ENCODE measurements at regions not wholly inside any gene's neighbourhood (a gene's known extent, or its start where the extent isn't known, plus 50 kb on each side); places are given as distances from the start of the nearest gene placed in this dataset.

- DNase-seq = no peak
These were observed 72.3 kb upstream of the LEP start for GRCh38 chr7:128168667-128169210.

DNA sequence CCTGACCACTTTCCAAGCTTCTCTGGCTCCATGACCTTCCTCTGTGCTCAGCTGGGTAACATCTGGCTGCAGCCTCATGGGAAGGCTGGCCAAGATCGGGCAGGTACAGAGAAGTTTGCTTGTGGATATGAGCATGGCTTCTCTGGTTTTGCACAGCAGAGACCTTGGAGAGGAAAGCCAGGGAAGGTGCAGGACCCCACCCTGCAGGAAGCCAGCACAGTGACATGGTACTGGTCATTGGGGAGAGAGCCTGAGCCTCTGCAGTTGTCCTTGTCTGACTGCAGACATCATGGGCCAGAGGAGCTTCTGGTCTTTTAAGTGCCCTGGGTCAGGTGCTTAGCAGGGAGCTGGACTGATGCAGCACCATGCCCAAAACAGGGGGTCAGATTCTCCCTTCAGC, 70.6 kb upstream of the LEP start:
- no peak for DNase-seq

DNA sequence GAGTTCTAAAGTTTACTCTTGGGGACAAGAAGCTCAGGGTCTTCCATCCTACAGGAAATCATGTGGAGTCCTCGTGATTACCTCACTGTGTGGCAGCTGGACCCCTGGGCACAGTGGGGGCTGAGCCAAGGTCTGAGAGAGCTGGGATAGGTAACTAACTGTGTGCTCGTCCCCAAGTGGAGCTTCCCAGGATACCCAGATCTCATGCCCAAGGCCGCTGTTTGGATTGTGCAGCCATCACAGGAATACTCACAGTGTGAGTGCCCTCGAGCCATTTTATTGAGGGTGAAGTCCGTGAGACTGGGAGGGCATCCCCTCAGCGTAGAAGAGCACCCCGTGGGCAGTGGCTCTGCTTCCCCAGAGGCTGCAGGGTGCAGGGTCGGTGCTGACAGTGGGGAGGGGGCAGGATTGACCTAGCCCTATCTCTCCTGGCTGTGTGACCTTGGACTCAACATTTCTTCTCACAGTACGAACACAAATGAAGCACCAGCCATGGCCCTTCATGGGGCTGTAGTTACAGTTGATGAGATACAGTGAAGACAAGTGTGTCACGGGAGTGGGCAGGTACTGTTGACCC, 69.6 kb upstream of the LEP start:
- no peak for DNase-seq

- DNase-seq = peak; percentile 79
These were observed 68.9 kb upstream of the LEP start for GRCh38 chr7:128172151-128172550.

- DNase-seq = no peak
These were observed 68.1 kb upstream of the LEP start for GRCh38 chr7:128172963-128173362.

- DNase-seq = no peak
These were observed 66.7 kb upstream of the LEP start for GRCh38 chr7:128174386-128174785.

- no peak for DNase-seq
These were observed 64.4 kb upstream of the LEP start for GRCh38 chr7:128176696-128177095.

- DNase-seq = no peak
These were observed 63.1 kb upstream of the LEP start for GRCh38 chr7:128177768-128178550.

DNA sequence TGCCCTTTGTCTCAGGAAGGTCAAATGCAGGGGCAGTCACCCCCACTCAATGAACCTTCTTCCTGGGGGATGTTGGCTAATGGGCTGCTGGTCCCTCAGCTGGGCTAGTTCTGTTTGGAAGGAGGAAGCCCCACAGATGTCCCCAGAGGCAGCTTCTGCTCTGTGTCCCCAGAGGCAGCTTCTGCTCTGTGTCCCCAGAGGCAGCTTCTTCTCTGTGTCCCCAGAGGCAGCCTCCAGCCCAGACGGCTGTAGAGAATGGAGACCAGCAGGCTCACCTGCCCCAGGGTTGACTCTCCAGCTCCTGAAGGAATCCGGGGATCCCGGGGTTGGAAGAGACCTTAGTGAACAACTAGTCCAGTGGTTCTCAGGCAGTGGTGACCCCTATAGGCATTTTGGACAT, 62.5 kb upstream of the LEP start:
- DNase-seq = no peak

DNA sequence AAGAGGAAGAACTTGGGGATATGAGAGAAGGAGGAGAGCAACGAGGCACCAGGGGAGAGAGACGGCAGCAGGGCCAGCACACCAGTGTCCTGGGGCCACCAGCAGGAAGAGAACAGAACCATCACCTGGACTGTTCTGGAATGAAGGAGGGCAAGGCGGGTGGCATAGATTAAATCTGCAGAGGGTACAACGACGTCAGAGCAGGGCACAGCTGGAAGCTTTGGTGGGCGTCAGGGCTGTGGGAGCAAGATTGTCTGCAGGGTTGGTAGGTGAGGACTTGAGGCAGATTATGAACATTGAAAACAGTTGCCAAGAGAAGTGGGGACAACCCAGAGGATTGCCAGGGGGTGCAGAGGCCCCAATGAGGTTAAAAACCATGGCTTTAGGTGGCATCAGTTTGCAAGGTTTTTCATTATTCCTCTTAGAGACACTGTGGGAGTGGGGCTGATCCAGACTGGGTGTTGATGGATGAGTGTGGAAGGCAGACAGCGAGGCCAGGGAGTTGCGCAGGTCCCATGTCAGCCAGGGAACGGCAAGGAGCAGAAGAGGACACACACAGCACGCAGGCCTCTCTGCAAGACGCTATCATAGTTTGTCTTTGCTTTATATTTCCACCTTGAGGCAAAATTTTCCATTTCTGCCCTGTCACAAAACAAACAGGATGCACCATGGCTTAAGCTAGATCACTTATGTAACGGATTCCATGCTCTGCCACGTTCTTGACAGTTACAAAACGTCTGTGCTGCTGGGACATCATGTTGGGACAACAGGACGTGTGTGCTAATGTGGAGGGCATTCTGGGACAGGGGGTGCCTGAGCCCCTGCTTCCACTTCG, 52.5 kb upstream of the LEP start:
- DNase-seq = no peak

DNA sequence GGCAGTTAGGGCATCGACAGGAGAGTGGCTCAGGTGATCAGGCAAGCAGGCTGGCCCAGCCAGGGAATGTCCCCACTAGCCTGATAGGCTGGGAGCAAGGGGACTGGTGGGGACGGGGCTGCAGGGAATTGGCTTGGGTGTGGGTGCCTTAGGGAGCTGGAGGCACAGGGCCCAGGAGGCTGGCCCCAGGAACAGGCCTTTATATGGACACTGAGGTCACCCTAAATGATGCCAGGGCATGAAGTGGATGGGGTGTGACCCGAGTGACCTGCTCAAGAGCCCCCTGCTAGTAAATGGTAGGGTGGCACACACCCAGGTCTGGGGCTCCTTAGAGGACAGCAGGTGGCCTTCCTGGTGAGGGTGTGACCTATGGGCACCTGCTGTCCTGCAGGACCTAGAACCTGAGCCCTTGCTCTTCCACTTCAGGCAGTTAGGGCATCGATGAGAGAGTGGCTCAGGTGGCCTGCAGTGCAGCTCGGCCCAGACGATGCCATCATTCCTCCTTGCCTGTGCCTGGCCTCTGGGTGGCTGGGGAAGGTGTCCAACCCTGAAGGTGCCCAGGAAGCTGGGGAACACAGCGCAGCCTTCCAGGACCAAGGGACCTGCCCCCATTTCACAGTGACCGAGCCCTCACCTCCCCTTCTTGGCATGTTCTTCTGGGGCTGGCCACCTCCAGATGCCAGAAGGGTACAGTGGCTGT, 51.7 kb upstream of the LEP start:
- no peak for DNase-seq

GRCh38 chr7:128190051-128190647, 50.9 kb upstream of the LEP start:
- DNase-seq = no peak

GRCh38 chr7:128191136-128191844, 49.8 kb upstream of the LEP start:
- no peak for DNase-seq
